ENCODE measurements at regions not wholly inside any gene's neighbourhood (a gene's known extent, or its start where the extent isn't known, plus 50 kb on each side); places are given as distances from the start of the nearest gene placed in this dataset.

DNA sequence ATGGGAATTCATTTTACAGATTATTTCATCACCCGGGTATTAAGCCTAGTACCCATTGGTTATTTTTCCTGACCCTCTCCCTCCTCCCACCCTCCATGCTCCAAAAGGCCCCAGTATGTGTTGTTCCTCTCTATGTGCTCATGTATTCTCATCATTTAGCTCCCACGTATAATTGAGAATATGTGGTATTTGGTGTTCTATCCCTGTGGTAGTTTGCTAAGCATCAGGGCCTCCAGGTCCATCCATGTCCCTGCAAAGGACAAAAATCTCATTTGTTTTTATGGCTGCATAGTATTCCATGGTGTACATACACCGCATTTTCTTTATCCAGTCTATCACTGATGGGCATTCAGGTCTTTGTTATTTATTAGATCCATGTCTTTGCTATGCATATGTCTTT is 894.1 kb upstream of the MIR17HG start:
- TF ChIP-seq POLR2AphosphoS5 (IDR thresholded peaks at IDR 0.05; ENCODE audit: low read depth, low read length) (no peak), POLR2A (IDR thresholded peaks at IDR 0.05; ENCODE audit: low read depth, low read length) (no peak), TAF1 (IDR thresholded peaks at IDR 0.05; ENCODE audit: borderline replicate concordance, low read depth, low read length) (no peak)

Measured in GM12892 (cell line).